ENCODE measurements at regions not wholly inside any gene's neighbourhood (a gene's known extent, or its start where the extent isn't known, plus 50 kb on each side); places are given as distances from the start of the nearest gene placed in this dataset.

GRCh38 chr1:163013826-163014600 is 55.1 kb upstream of the RGS4 start:
- H3K9ac ChIP-seq (ENCODE audit: low read length), result no peak overlapping the region
- H2AFZ ChIP-seq (ENCODE audit: low read length), result no peak overlapping the region
- no peaks in the 10 kb centered on the region for H3K27me3 ChIP-seq (ENCODE audit: insufficient read depth, low read length)
- H4K20me1 ChIP-seq (ENCODE audit: insufficient read depth, low read length), result no peaks in the 10 kb centered on the region
- TF ChIP-seq, protein P1, sequence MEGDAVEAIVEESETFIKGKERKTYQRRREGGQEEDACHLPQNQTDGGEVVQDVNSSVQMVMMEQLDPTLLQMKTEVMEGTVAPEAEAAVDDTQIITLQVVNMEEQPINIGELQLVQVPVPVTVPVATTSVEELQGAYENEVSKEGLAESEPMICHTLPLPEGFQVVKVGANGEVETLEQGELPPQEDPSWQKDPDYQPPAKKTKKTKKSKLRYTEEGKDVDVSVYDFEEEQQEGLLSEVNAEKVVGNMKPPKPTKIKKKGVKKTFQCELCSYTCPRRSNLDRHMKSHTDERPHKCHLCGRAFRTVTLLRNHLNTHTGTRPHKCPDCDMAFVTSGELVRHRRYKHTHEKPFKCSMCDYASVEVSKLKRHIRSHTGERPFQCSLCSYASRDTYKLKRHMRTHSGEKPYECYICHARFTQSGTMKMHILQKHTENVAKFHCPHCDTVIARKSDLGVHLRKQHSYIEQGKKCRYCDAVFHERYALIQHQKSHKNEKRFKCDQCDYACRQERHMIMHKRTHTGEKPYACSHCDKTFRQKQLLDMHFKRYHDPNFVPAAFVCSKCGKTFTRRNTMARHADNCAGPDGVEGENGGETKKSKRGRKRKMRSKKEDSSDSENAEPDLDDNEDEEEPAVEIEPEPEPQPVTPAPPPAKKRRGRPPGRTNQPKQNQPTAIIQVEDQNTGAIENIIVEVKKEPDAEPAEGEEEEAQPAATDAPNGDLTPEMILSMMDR (IDR thresholded peaks at IDR 0.05; ENCODE audit: low read length), result no peak
- TF ChIP-seq EZH2 (IDR thresholded peaks at IDR 0.05; ENCODE audit: borderline replicate concordance, low read length), result no peak
- H3K9me2 ChIP-seq (ENCODE audit: low read depth, low read length), result no peaks in the 10 kb centered on the region
- H3K4me1 ChIP-seq (ENCODE audit: insufficient read depth, low read length, severe bottlenecking), result no peaks in the 10 kb centered on the region
- H3K4me2 ChIP-seq (ENCODE audit: low read length), result no peak overlapping the region
- H3K9me3 ChIP-seq (ENCODE audit: low read length), result no peaks in the 10 kb centered on the region
- H3K79me2 ChIP-seq (ENCODE audit: insufficient read depth, low read length), result no peaks in the 10 kb centered on the region
- H3K36me3 ChIP-seq (ENCODE audit: insufficient read depth, low read length), result no peaks in the 10 kb centered on the region
- no peak overlapping the region for H3K4me3 ChIP-seq (ENCODE audit: low read depth, low read length, poor library complexity, severe bottlenecking)
- no peaks in the 10 kb centered on the region for H3F3A ChIP-seq (ENCODE audit: insufficient read depth, low read length)
- H3K27ac ChIP-seq (ENCODE audit: low read depth, low read length, poor library complexity, severe bottlenecking), result no peak overlapping the region

DNA sequence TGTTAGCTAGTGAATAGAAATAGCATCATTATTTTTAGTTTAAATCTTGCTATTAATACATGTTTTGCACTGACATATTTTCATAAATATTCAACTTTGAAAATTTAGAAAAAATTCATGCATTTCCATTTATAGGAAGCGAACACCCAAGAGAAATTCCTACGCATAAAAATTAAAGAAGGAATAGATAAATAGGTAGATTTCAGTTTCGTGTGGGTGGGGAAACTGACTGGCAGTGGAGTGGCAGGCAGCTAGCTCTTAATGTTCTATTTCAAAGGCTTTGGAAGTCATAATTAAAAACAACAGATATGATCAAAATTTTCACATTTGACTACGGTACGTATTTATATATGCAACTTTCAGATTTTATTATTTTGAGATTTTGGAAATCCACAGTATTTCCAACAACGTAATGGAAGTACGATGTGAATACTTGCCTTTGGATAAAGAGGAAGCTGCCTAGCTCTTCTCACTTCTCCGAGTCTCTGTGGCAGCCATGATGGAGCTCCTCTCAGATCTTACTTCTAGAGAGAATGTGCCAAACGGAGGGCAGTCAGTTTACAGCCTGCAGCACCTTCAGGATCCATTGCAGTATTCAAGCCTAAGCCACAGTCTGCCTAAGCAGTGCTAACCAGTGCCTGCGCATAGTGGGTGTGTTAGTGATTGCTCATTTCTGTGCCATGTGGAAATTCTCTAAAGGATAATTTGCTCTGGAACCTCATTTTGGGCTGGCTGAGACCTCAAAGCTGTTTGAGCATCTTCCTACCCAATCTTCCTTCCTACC is 62.9 kb upstream of the RGS4 start:
- H2AFZ ChIP-seq (ENCODE audit: low read length), result no peak overlapping the region
- no peaks in the 10 kb centered on the region for H3K36me3 ChIP-seq (ENCODE audit: insufficient read depth, low read length)

GRCh38 chr1:162997499-162998285 is 71.5 kb upstream of the RGS4 start:
- Histone ChIP-seq H3K27me3 (ENCODE audit: insufficient read depth, low read length) (no peaks in the 10 kb centered on the region), H3K36me3 (ENCODE audit: insufficient read depth, low read length) (no peaks in the 10 kb centered on the region), H3K9me2 (ENCODE audit: low read depth, low read length) (no peaks in the 10 kb centered on the region), H2AFZ (ENCODE audit: low read length) (no peak overlapping the region), H3K4me1 (ENCODE audit: insufficient read depth, low read length, severe bottlenecking) (no peaks in the 10 kb centered on the region), H3K27ac (ENCODE audit: low read depth, low read length, poor library complexity, severe bottlenecking) (no peak overlapping the region), H3K4me3 (ENCODE audit: low read depth, low read length, poor library complexity, severe bottlenecking) (no peak overlapping the region), H3K79me2 (ENCODE audit: insufficient read depth, low read length) (no peaks in the 10 kb centered on the region), H4K20me1 (ENCODE audit: insufficient read depth, low read length) (no peaks in the 10 kb centered on the region), H3K9me3 (ENCODE audit: low read length) (no peaks in the 10 kb centered on the region), H3F3A (ENCODE audit: insufficient read depth, low read length) (no peaks in the 10 kb centered on the region), H3K9ac (ENCODE audit: low read length) (no peak overlapping the region), H3K4me2 (ENCODE audit: low read length) (no peak overlapping the region)
- TF ChIP-seq, protein P1 (IDR thresholded peaks at IDR 0.05; ENCODE audit: low read length), result no peak
- TF ChIP-seq EZH2 (IDR thresholded peaks at IDR 0.05; ENCODE audit: borderline replicate concordance, low read length), result no peak

More for the DNA sequence above, 62.9 kb upstream of the RGS4 start:
- Histone ChIP-seq H3K4me3 (ENCODE audit: low read depth, low read length, poor library complexity, severe bottlenecking) (no peak overlapping the region), H3K9me3 (ENCODE audit: low read length) (no peaks in the 10 kb centered on the region), H3K4me2 (ENCODE audit: low read length) (no peak overlapping the region), H3F3A (ENCODE audit: insufficient read depth, low read length) (no peaks in the 10 kb centered on the region), H3K9ac (ENCODE audit: low read length) (no peak overlapping the region), H3K27ac (ENCODE audit: low read depth, low read length, poor library complexity, severe bottlenecking) (no peak overlapping the region), H3K9me2 (ENCODE audit: low read depth, low read length) (no peaks in the 10 kb centered on the region), H4K20me1 (ENCODE audit: insufficient read depth, low read length) (no peaks in the 10 kb centered on the region), H3K4me1 (ENCODE audit: insufficient read depth, low read length, severe bottlenecking) (no peaks in the 10 kb centered on the region), H3K79me2 (ENCODE audit: insufficient read depth, low read length) (no peaks in the 10 kb centered on the region), H3K27me3 (ENCODE audit: insufficient read depth, low read length) (no peaks in the 10 kb centered on the region)
- TF ChIP-seq, protein P1 (IDR thresholded peaks at IDR 0.05; ENCODE audit: low read length), result no peak
- TF ChIP-seq EZH2 (IDR thresholded peaks at IDR 0.05; ENCODE audit: borderline replicate concordance, low read length), result no peak
